ENCODE measurements at regions not wholly inside any gene's neighbourhood (a gene's known extent, or its start where the extent isn't known, plus 50 kb on each side); places are given as distances from the start of the nearest gene placed in this dataset.

DNA sequence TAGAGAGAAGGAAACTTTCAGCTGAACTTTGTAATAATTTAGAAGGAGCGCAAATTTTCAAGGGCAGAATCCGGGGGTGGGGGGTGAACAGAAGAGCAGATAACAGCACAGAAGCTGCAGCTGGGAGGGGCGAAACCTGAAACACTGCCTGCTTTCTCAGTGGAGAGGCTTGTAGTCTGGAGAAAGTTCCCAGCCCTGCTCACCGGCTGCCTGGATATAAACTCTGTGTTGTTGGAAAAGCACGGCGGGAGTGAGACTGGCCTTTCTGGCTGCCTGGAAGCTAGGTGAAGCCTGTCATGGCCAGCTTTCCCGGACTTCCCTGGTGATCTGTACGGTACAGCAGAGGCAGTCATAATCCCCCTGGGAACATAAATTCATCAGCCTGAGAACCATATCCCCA is 1352.1 kb upstream of the DIAPH2 start:
- DNase-seq (ENCODE audit: low read depth), result no peak
- no peak overlapping the region for H3K4me3 ChIP-seq (ENCODE audit: low read depth, low read length)
- no peak for TF ChIP-seq CTCF (IDR thresholded peaks at IDR 0.05; ENCODE audit: insufficient read depth, low read length)

GRCh38 chrX:95346856-95347255 is 1337.8 kb upstream of the DIAPH2 start:
- no peak overlapping the region for H3K4me3 ChIP-seq (ENCODE audit: low read depth, low read length)
- TF ChIP-seq CTCF (IDR thresholded peaks at IDR 0.05; ENCODE audit: insufficient read depth, low read length), result peak; percentile 23
- DNase-seq (ENCODE audit: low read depth), result peak; percentile 38

GRCh38 chrX:95350774-95351488 is 1333.7 kb upstream of the DIAPH2 start:
- TF ChIP-seq CTCF (IDR thresholded peaks at IDR 0.05; ENCODE audit: insufficient read depth, low read length), result no peak
- no peak for DNase-seq (ENCODE audit: low read depth)
- no peak overlapping the region for H3K4me3 ChIP-seq (ENCODE audit: low read depth, low read length)

DNA sequence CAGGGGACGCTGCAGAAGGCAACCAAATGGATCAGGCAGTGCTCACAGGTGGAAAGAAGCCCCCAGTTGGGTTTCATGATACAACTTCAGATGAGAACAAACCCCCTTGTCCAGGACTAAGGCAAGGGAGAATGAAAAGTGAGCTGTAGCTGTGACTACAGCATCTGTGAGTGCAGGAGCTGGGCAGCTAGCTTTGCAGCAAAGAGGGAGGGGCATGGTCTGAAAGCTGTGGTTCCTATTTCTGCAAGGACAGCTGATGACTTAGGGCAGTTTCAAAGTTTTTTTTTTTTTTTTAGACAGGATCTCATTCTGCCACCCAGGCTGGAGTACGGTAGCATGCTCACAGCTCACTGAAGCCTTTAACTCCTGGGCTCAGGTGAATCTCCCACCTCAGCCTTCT is 1317.4 kb upstream of the DIAPH2 start:
- TF ChIP-seq CTCF (IDR thresholded peaks at IDR 0.05; ENCODE audit: insufficient read depth, low read length), result no peak
- H3K4me3 ChIP-seq (ENCODE audit: low read depth, low read length), result no peak overlapping the region
- DNase-seq (ENCODE audit: low read depth), result no peak

- DNase-seq (ENCODE audit: low read depth), result no peak
- no peak for TF ChIP-seq CTCF (IDR thresholded peaks at IDR 0.05; ENCODE audit: insufficient read depth, low read length)
Observed at GRCh38 chrX:95382799-95383198, 1301.8 kb upstream of the DIAPH2 start.

DNA sequence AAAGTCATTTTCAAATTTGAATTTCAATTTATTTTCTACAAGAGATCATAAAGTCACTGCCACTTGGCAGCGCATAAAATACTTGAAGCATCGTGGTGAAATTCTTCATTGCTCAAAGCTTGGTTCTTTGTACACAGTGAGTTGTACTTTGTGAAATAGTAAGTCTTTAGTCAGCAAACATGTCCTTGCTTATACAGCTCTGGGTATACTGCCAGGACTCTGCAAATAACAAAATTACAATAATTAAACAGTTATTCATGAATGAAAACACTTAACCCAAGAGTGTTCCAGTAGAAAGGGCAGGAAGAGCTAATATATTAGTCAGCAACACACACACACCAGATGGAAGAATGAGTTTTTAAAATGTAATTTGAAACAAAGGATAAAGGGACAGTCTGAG is 1300.9 kb upstream of the DIAPH2 start:
- no peak overlapping the region for H3K4me3 ChIP-seq (ENCODE audit: low read depth, low read length)
- no peak for DNase-seq (ENCODE audit: low read depth)
- no peak for TF ChIP-seq CTCF (IDR thresholded peaks at IDR 0.05; ENCODE audit: insufficient read depth, low read length)

More at GRCh38 chrX:95382799-95383198, 1301.8 kb upstream of the DIAPH2 start:
- H3K4me3 ChIP-seq (ENCODE audit: low read depth, low read length), result no peak overlapping the region

- no peak for TF ChIP-seq CTCF (IDR thresholded peaks at IDR 0.05; ENCODE audit: insufficient read depth, low read length)
- peak; percentile 41 for DNase-seq (ENCODE audit: low read depth)
Observed at GRCh38 chrX:95427389-95427788, 1257.3 kb upstream of the DIAPH2 start.

More at GRCh38 chrX:95427389-95427788, 1257.3 kb upstream of the DIAPH2 start:
- H3K4me3 ChIP-seq (ENCODE audit: low read depth, low read length), result no peak overlapping the region

All from fibroblast of the aortic adventitia (primary cell).